T-cell (primary cell): ENCODE measurements at regions not wholly inside any gene's neighbourhood (a gene's known extent, or its start where the extent isn't known, plus 50 kb on each side); places are given as distances from the start of the nearest gene placed in this dataset.
"Not testable (repeated sequence)": the region's sequence is repeated elsewhere in the genome, so short reads cannot be mapped to it uniquely, and the experiment has no call there.

ENCODE experiments used
- ATAC-seq, 4 experiments: fragments of 200-7000 bp in 3 of 4; fragments of 150-1000 bp in 1 of 4; cut with Tn5 transposase; replicated peaks in 1 of 4; 1 replicate in 3 of 4; 2 replicates in 1 of 4; pipeline ENCODE4 v1.10.0; 2021; ENCODE audit warnings: moderate library complexity in 3 of 4, mild to moderate bottlenecking in 2 of 4, moderate number of reproducible peaks in 1 of 4
- CTCF ChIA-PET, 2 donors: fragments of 300-600 bp; sonication (Branson Sonifier 250); formaldehyde crosslinking; loops; one replicate each; lab custom pipeline; 2022; ENCODE audit warnings: antibody characterized with exemption in 2 of 2; lab: Charles Lee
- POLR2A ChIA-PET, 2 donors: fragments of 300-600 bp; sonication (Branson Sonifier 250); formaldehyde crosslinking; loops; one replicate each; lab custom pipeline; 2022; ENCODE audit warnings: antibody characterized with exemption in 2 of 2; lab: Charles Lee
- DNase-seq, 35 experiments: peaks; one replicate each; pipeline versions ENCODE4 v3.0.0 to v3.0.0-alpha.2; 2013 to 2023
- H3K27ac ChIP-seq: one replicate; pipeline ENCODE4 v1.5.1; 2013; ENCODE audit warnings: low read length
- H3K27me3 ChIP-seq, 2 experiments: replicated peaks in 1 of 2; 1 replicate in 1 of 2; 2 replicates in 1 of 2; pipeline versions ENCODE4 v1.6.1 to v1.7.0; 2013; ENCODE audit warnings: low read length in 1 of 2, mixed read lengths in 1 of 2; ENCODE audit not compliant: control insufficient read depth in 2 of 2, insufficient read depth in 2 of 2; ENCODE audit errors: extremely low read depth in 1 of 2
- H3K36me3 ChIP-seq, 2 donors: 1 replicate in 1 of 2; 2 replicates in 1 of 2; pipeline versions ENCODE4 v1.6.1 to v1.7.0; 2013; ENCODE audit warnings: low read length in 1 of 2; ENCODE audit not compliant: control insufficient read depth in 2 of 2, insufficient read depth in 1 of 2; ENCODE audit errors: extremely low read depth in 1 of 2
- H3K4me1 ChIP-seq, 2 experiments: 1 replicate in 1 of 2; 2 replicates in 1 of 2; pipeline versions ENCODE4 v1.6.1 to v1.7.0; 2013; ENCODE audit warnings: low read length in 2 of 2, mixed read lengths in 1 of 2; ENCODE audit not compliant: insufficient read depth in 2 of 2, control insufficient read depth in 1 of 2; ENCODE audit errors: extremely low read depth in 1 of 2
- H3K4me3 ChIP-seq, 2 donors: 1 replicate in 1 of 2; 2 replicates in 1 of 2; pipeline versions ENCODE4 v1.5.1 to v1.7.0; 2013; ENCODE audit warnings: mild to moderate bottlenecking in 2 of 2, low read length in 1 of 2, moderate library complexity in 1 of 2; ENCODE audit not compliant: control insufficient read depth in 1 of 2; ENCODE audit errors: extremely low read depth in 1 of 2
- H3K9me3 ChIP-seq: 2 replicates; pipeline ENCODE4 v1.7.0; 2013
- H3K27ac Mint-ChIP-seq, 2 donors: one replicate each; pipeline ENCODE4 v1.8.0; 2020 to 2021; ENCODE audit warnings: mild to moderate bottlenecking in 2 of 2, mixed read lengths in 2 of 2
- H3K27me3 Mint-ChIP-seq, 2 donors: one replicate each; pipeline ENCODE4 v1.8.0; 2021 to 2022; ENCODE audit warnings: mixed read lengths in 2 of 2
- H3K36me3 Mint-ChIP-seq: one replicate; pipeline ENCODE4 v1.8.0; 2021; ENCODE audit warnings: mixed read lengths
- H3K4me1 Mint-ChIP-seq, 3 donors: one replicate each; pipeline ENCODE4 v1.8.0; 2020 to 2022; ENCODE audit warnings: mixed read lengths in 3 of 3, mild to moderate bottlenecking in 1 of 3
- H3K4me3 Mint-ChIP-seq, 3 donors: one replicate each; pipeline ENCODE4 v1.8.0; 2020 to 2022; ENCODE audit warnings: mild to moderate bottlenecking in 3 of 3, mixed read lengths in 3 of 3, moderate library complexity in 3 of 3
- H3K9me3 Mint-ChIP-seq, 3 donors: one replicate each; pipeline ENCODE4 v1.8.0; 2020 to 2022; ENCODE audit warnings: mixed read lengths in 3 of 3
- WGBS: methylation state at CpG from one replicate; pipeline ENCODE4 v1.1.5; 2013; ENCODE audit warnings: missing lambda C conversion rate; ENCODE audit not compliant: insufficient coverage; 5-methylcytosine and 5-hydroxymethylcytosine counted together

DNA sequence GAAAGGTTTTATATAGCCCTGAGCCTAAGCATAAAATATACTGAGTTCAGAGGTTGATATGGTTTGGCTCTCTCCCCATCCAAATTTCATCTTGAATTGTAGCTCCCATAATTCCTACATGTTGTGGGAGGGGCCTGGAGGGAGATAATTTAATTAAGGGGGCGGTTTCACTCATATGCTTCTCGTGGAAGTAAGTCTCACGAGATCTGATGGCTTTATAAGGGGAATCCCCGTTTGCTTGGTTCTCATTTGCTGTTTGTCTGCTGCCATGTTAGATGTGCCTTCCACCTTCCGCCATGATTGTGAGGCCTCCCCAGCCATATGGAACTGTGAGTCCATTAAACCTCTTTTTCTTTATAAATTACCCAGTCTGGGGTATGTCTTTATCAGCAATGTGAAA, 130.8 kb upstream of the ACBD5 start:
- POLR2A ChIA-PET, H3K27ac Mint-ChIP-seq, H3K36me3 Mint-ChIP-seq, H3K4me1 ChIP-seq, H3K27me3 Mint-ChIP-seq, ATAC-seq, H3K4me1 Mint-ChIP-seq, H3K9me3 ChIP-seq, H3K4me3 ChIP-seq, H3K27me3 ChIP-seq, H3K4me3 Mint-ChIP-seq, DNase-seq, H3K9me3 Mint-ChIP-seq, H3K27ac ChIP-seq, H3K36me3 ChIP-seq: not testable (repeated sequence)
- CTCF ChIA-PET = interaction anchor here (0.6 to 0.8 kb wide), 2 partner anchors 11 to 287 kb away, joined by 4 to 5 read pairs; no protein-coding TSS in a partner anchor
- WGBS = 87% methylated on average over 3 of the region's 5 CpGs

DNA sequence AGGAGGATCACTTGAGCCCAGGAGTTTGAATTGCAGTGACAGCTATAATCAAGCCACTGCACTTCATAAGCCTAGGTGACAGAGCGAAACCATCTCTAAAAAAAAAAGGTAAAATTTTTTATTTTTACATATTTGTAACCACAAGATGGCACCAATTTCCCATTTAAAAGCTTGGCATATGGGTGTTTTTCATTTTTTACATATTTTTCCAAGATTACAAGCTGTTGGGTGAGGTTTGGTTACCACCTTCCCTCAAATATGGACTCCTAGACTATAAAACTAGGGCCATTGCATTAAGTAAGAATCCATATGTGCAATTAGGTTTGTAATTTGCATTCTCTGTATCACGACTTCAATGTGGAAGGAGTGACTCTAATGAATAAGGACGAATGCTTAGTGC, 129.3 kb upstream of the ACBD5 start:
- CTCF ChIA-PET = interaction anchor here in 1 of 2 donors (0.5 to 1.2 kb wide), 2 partner anchors 369 to 645 kb away, joined by 3 to 6 read pairs; no protein-coding TSS in a partner anchor
- Mint-ChIP-seq H3K36me3 (no peaks in the 10 kb centered on the region), H3K27ac (no peak overlapping the region), H3K9me3 (no peaks in the 10 kb centered on the region), H3K4me3 (no peak overlapping the region), H3K4me1 (no peaks in the 10 kb centered on the region), H3K27me3 (peaks cover 0 to 3% of the 10 kb centered on the region in 2 donors)
- POLR2A ChIA-PET = interaction anchor here in 1 of 2 donors (0.7 kb wide), 1 partner anchor 1108 kb away, joined by 3 read pairs; no protein-coding TSS in a partner anchor
- ATAC-seq = no peak
- Histone ChIP-seq H3K27ac (no peak overlapping the region), H3K36me3 (no peaks in the 10 kb centered on the region), H3K4me3 (no peak overlapping the region), H3K4me1 (no peaks in the 10 kb centered on the region), H3K9me3 (no peaks in the 10 kb centered on the region), H3K27me3 (no peaks in the 10 kb centered on the region)
- no CpG with 5 or more reads among the region's 3 CpGs for WGBS
- DNase-seq = peak in 1 of 35 experiments; percentile 15

DNA sequence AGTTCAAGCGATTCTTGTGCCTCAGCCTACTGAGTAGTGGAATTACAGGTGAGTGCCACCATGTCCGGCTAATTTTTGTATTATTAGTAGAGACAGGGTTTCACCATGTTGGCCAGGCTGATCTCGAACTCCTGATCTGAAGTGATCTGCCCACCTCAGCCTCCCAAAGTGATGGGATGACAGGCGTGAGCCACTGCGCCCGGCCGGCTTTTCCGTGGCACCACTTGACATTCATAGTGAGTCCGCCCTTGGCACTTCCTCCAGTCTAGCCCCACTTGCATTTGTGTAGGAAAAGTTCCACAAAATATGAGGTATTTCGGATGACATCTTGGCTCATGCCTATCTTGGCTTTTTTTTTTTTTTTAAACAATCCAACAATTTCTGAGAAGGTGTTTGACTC, 128.1 kb upstream of the ACBD5 start:
- peaks cover 0 to 3% of the 10 kb centered on the region in 2 donors for H3K27me3 Mint-ChIP-seq
- no peaks in the 10 kb centered on the region for H3K36me3 Mint-ChIP-seq
- DNase-seq (no peak), ATAC-seq (no peak)
- Histone ChIP-seq H3K36me3 (no peaks in the 10 kb centered on the region), H3K27me3 (no peaks in the 10 kb centered on the region), H3K4me3 (no peak overlapping the region), H3K9me3 (no peaks in the 10 kb centered on the region), H3K4me1 (no peaks in the 10 kb centered on the region), H3K27ac (no peak overlapping the region)
- whole genome bisulfite sequencing = 100% methylated on average over 5 of the region's 10 CpGs
- H3K4me3 Mint-ChIP-seq = no peak overlapping the region
- H3K9me3 Mint-ChIP-seq = no peaks in the 10 kb centered on the region
- no peaks in the 10 kb centered on the region for H3K4me1 Mint-ChIP-seq
- CTCF ChIA-PET = interaction anchor here (0.6 to 1.0 kb wide), 2 partner anchors 18 to 289 kb away, joined by 3 read pairs; no protein-coding TSS in a partner anchor
- no peak overlapping the region for H3K27ac Mint-ChIP-seq
- POLR2A ChIA-PET = no interaction called here

DNA sequence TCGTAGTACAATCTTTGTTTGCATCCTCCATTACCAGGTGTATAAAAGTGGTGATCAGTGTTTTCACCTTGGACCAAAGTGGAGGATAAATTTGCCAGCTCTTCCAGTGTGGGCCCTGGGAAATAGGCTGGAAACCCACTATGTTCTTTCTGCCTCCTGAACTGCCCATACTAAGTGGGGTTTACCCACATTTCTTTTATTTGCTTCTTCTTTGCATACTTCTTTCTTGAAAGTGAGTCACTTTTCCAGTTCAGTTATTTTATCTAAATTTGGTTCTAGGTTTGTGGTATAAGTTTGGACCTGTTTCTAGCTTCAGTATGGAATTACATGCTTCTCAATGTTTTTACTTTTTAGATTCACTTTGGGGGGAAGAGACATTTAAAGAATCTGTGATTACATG, 126.2 kb upstream of the ACBD5 start:
- ATAC-seq (no peak), DNase-seq (no peak)
- no peaks in the 10 kb centered on the region for H3K9me3 Mint-ChIP-seq
- H3K27ac Mint-ChIP-seq = no peak overlapping the region
- no peak overlapping the region for H3K4me3 Mint-ChIP-seq
- peaks cover 0 to 3% of the 10 kb centered on the region in 2 donors for H3K27me3 Mint-ChIP-seq
- POLR2A ChIA-PET = no interaction called here
- CTCF ChIA-PET = no interaction called here
- Histone ChIP-seq H3K27ac (no peak overlapping the region), H3K4me1 (no peaks in the 10 kb centered on the region), H3K9me3 (no peaks in the 10 kb centered on the region), H3K27me3 (no peaks in the 10 kb centered on the region), H3K36me3 (no peaks in the 10 kb centered on the region), H3K4me3 (no peak overlapping the region)
- WGBS = no CpG with 5 or more reads among the region's 1 CpG
- no peaks in the 10 kb centered on the region for H3K4me1 Mint-ChIP-seq
- H3K36me3 Mint-ChIP-seq = no peaks in the 10 kb centered on the region

DNA sequence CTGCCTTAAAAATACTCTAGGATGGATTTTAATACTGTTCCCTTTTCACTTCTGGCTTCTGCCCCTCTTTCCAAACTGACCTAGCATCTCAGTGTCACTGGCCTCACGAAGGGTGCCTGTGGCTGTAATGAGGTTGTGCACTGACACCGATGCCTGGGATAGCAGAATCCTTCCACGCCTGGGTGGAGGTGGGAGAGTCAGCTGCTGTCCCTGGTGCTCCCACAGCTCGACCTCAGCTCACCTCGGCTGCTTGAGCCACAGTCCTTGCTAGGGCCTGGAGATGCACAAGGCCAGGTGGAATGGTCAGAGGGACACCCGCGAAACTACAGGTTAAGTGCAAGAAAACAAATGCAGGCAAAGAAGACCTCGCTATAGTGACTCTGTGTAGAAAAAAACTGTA, 123.4 kb upstream of the ACBD5 start:
- no peak for ATAC-seq
- Mint-ChIP-seq H3K4me3 (no peak overlapping the region), H3K36me3 (no peaks in the 10 kb centered on the region), H3K27ac (no peak overlapping the region), H3K4me1 (no peaks in the 10 kb centered on the region), H3K27me3 (no peaks in the 10 kb centered on the region), H3K9me3 (no peaks in the 10 kb centered on the region)
- Histone ChIP-seq H3K4me1 (no peaks in the 10 kb centered on the region), H3K27me3 (no peaks in the 10 kb centered on the region), H3K9me3 (no peaks in the 10 kb centered on the region), H3K4me3 (no peak overlapping the region), H3K36me3 (no peaks in the 10 kb centered on the region), H3K27ac (no peak overlapping the region)
- CTCF ChIA-PET = interaction anchor here in 1 of 2 donors (1.5 kb wide), 1 partner anchor 141 kb away, joined by 9 read pairs; no protein-coding TSS in a partner anchor
- POLR2A ChIA-PET = no interaction called here
- no peak for DNase-seq
- WGBS = 83% methylated on average over 5 of the region's 8 CpGs

DNA sequence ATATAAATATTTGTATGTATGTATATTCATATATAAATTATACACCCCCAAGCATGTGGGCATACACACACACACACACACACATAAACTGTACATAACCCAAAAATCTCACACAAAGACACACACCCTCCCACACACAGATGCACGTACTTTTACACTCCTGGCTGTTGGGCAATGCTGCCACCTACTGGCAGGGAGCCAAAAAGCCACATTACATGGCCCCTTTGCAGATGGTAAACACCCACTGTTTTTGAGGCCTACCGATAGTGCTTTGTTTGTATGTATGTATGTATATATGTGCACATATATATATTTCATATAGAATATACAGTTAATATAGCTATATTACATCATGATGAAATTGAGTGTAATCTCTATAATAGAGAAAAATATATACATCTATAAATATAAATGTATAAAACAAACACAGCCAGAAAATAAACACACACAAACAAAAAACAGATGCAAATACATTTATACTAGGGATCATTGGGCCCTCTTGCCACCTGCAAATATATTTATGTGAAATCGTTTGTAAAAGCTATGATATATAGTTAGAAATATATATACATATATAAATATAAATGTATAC, 120.1 kb upstream of the ACBD5 start:
- H3K36me3 ChIP-seq = no peaks in the 10 kb centered on the region
- Mint-ChIP-seq H3K4me3 (no peak overlapping the region), H3K27ac (no peak overlapping the region), H3K27me3 (no peaks in the 10 kb centered on the region), H3K36me3 (no peaks in the 10 kb centered on the region), H3K9me3 (no peaks in the 10 kb centered on the region), H3K4me1 (no peaks in the 10 kb centered on the region)
- POLR2A ChIA-PET = interaction anchor here in 1 of 2 donors (1.2 kb wide), 1 partner anchor 137 kb away, joined by 4 read pairs; no protein-coding TSS in a partner anchor
- H3K27me3 ChIP-seq = no peaks in the 10 kb centered on the region
- no peak overlapping the region for H3K4me3 ChIP-seq
- CTCF ChIA-PET = interaction anchor here (0.6 to 2.0 kb wide), 15 partner anchors 9 to 479 kb away, joined by 3 to 28 read pairs (median 4); no protein-coding TSS in a partner anchor
- H3K9me3 ChIP-seq = no peaks in the 10 kb centered on the region
- no CpG with 5 or more reads among the region's 3 CpGs for whole genome bisulfite sequencing
- ATAC-seq = peak; percentile 87 to 98 (median 94)
- H3K4me1 ChIP-seq = no peaks in the 10 kb centered on the region
- H3K27ac ChIP-seq = no peak overlapping the region
- peak; percentile 64 to 91 (median 78) for DNase-seq
